Trophoblast cell (in vitro differentiated cells and primary cell): ENCODE measurements at regions not wholly inside any gene's neighbourhood (a gene's known extent, or its start where the extent isn't known, plus 50 kb on each side); places are given as distances from the start of the nearest gene placed in this dataset.

ENCODE experiments used
- DNase-seq, 2 donors: peaks; one replicate each; pipeline ENCODE4 v3.0.0-alpha.2; 2016
- H2AFZ ChIP-seq: 2 replicates; pipeline ENCODE4 v1.6.1; 2013; ENCODE audit warnings: low read length, moderate library complexity, mild to moderate bottlenecking; ENCODE audit not compliant: insufficient read depth, poor library complexity
- H2AK5ac ChIP-seq: 2 replicates; pipeline ENCODE4 v1.6.1; 2013; ENCODE audit warnings: mild to moderate bottlenecking, low read length
- H2BK120ac ChIP-seq: 2 replicates; pipeline ENCODE4 v1.6.1; 2013; ENCODE audit warnings: low read length, mild to moderate bottlenecking, moderate library complexity; ENCODE audit not compliant: insufficient read depth, poor library complexity
- H2BK12ac ChIP-seq: 2 replicates; pipeline ENCODE4 v1.6.1; 2013; ENCODE audit warnings: mild to moderate bottlenecking, low read length, moderate library complexity
- H2BK5ac ChIP-seq: 2 replicates; pipeline ENCODE4 v1.6.1; 2013; ENCODE audit warnings: low read length, low read depth, moderate library complexity, mild to moderate bottlenecking; ENCODE audit not compliant: poor library complexity
- H3K14ac ChIP-seq: 2 replicates; pipeline ENCODE4 v1.6.1; 2013; ENCODE audit warnings: mild to moderate bottlenecking, low read length
- H3K18ac ChIP-seq: 2 replicates; pipeline ENCODE4 v1.6.1; 2013; ENCODE audit warnings: mild to moderate bottlenecking, low read length
- H3K23ac ChIP-seq: 2 replicates; pipeline ENCODE4 v1.6.1; 2013; ENCODE audit warnings: low read length
- H3K27ac ChIP-seq: 2 replicates; pipeline ENCODE4 v1.5.1; 2013; ENCODE audit warnings: low read depth, mild to moderate bottlenecking, inconsistent platforms, low read length, moderate library complexity
- H3K27me3 ChIP-seq: 2 replicates; pipeline ENCODE4 v1.6.1; 2013; ENCODE audit warnings: inconsistent platforms, mild to moderate bottlenecking, low read length, moderate library complexity; ENCODE audit not compliant: insufficient read depth
- H3K36me3 ChIP-seq, 2 experiments: 1 replicate in 1 of 2; 2 replicates in 1 of 2; pipeline ENCODE4 v1.6.1; 2013; ENCODE audit warnings: low read length in 2 of 2, mild to moderate bottlenecking in 2 of 2, moderate library complexity in 1 of 2; ENCODE audit not compliant: insufficient read depth in 2 of 2, control insufficient read depth in 1 of 2
- H3K4ac ChIP-seq: 2 replicates; pipeline ENCODE4 v1.6.1; 2013; ENCODE audit warnings: low read depth, mild to moderate bottlenecking, low read length, moderate library complexity
- H3K4me1 ChIP-seq, 2 experiments: 1 replicate in 1 of 2; 2 replicates in 1 of 2; pipeline ENCODE4 v1.6.1; 2013; ENCODE audit warnings: low read length in 2 of 2, mild to moderate bottlenecking in 2 of 2, moderate library complexity in 1 of 2; ENCODE audit not compliant: insufficient read depth in 2 of 2, control insufficient read depth in 1 of 2
- H3K4me2 ChIP-seq: 2 replicates; pipeline ENCODE4 v1.6.1; 2013; ENCODE audit warnings: inconsistent platforms, mild to moderate bottlenecking, low read length, moderate library complexity
- H3K4me3 ChIP-seq: 2 replicates; pipeline ENCODE4 v1.5.1; 2013; ENCODE audit warnings: mild to moderate bottlenecking, low read depth, low read length, inconsistent platforms
- H3K79me1 ChIP-seq: one replicate; pipeline ENCODE4 v1.6.1; 2013; ENCODE audit warnings: low read length
- H3K79me2 ChIP-seq: 2 replicates; pipeline ENCODE4 v1.6.1; 2013; ENCODE audit warnings: low read length, mild to moderate bottlenecking; ENCODE audit not compliant: control insufficient read depth, insufficient read depth, poor library complexity
- H3K9ac ChIP-seq: 2 replicates; pipeline ENCODE4 v1.6.1; 2013; ENCODE audit warnings: mild to moderate bottlenecking, low read length
- H3K9me3 ChIP-seq: 2 replicates; pipeline ENCODE4 v1.6.1; 2013; ENCODE audit warnings: low read depth, mild to moderate bottlenecking, control low read depth, inconsistent platforms, low read length; ENCODE audit not compliant: insufficient read depth
- H4K12ac ChIP-seq: 2 replicates; pipeline ENCODE4 v1.6.1; 2013; ENCODE audit warnings: low read depth, mild to moderate bottlenecking, low read length, moderate library complexity
- H4K8ac ChIP-seq: 2 replicates; pipeline ENCODE4 v1.6.1; 2013; ENCODE audit warnings: low read depth, mild to moderate bottlenecking, low read length, moderate library complexity
- H4K91ac ChIP-seq: one replicate; pipeline ENCODE4 v1.6.1; 2013; ENCODE audit warnings: low read depth, mild to moderate bottlenecking, low read length, moderate library complexity
- WGBS: extraction: QIAGEN DNeasy Blood & Tissue Kit; methylation state at CpG from one replicate; pipeline ENCODE4 v1.1.7; 2013; ENCODE audit warnings: missing lambda C conversion rate; ENCODE audit not compliant: insufficient read length, insufficient coverage; ENCODE audit errors: extremely low coverage; 5-methylcytosine and 5-hydroxymethylcytosine counted together

- no peak for DNase-seq
- no peak overlapping the region for H2BK12ac ChIP-seq
- no peak overlapping the region for H2BK120ac ChIP-seq
- H3K9me3 ChIP-seq, result no peaks in the 10 kb centered on the region
- H3K23ac ChIP-seq, result no peak overlapping the region
- H4K91ac ChIP-seq, result no peak overlapping the region
- H3K4me1 ChIP-seq, result no peaks in the 10 kb centered on the region
- no peak overlapping the region for H3K18ac ChIP-seq
- H3K79me2 ChIP-seq, result no peaks in the 10 kb centered on the region
- no peak overlapping the region for H3K4me3 ChIP-seq
- no peaks in the 10 kb centered on the region for H3K79me1 ChIP-seq
- no peak overlapping the region for H2AK5ac ChIP-seq
- H4K12ac ChIP-seq, result no peak overlapping the region
- no peak overlapping the region for H3K9ac ChIP-seq
- no peak overlapping the region for H3K27ac ChIP-seq
- no peak overlapping the region for H3K4me2 ChIP-seq
- WGBS, result no CpG with 5 or more reads among the region's 1 CpG
- no peak overlapping the region for H4K8ac ChIP-seq
- no peaks in the 10 kb centered on the region for H3K36me3 ChIP-seq
- H3K14ac ChIP-seq, result no peak overlapping the region
- H2AFZ ChIP-seq, result no peak overlapping the region
- no peak overlapping the region for H2BK5ac ChIP-seq
- H3K27me3 ChIP-seq, result no peaks in the 10 kb centered on the region
- H3K4ac ChIP-seq, result no peak overlapping the region
Observed at GRCh38 chr13:83211301-83211700, 671.0 kb downstream of the SLITRK1 start.

DNA sequence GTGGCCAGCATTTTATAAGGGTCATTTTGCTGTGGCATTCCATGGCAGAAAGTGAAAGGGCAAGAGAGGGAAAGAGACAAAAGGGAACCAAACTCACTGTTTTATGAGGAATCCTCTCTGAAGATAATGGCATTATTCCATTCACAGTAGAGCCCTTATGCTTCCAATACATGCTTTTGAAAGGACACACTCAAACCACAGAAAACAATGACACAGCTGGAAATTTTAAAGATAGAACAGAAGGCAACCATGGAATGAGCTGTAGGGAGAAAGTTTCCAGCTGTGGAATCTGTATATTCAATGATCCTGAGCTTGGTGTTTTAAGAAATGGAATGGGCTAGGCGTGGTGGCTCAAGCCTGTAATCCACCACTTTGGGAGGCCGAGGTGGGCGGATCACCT is 677.4 kb downstream of the SLITRK1 start:
- H4K12ac ChIP-seq, result no peak overlapping the region
- H3K27me3 ChIP-seq, result no peaks in the 10 kb centered on the region
- no peak overlapping the region for H3K4me3 ChIP-seq
- H3K23ac ChIP-seq, result no peak overlapping the region
- H3K79me2 ChIP-seq, result no peaks in the 10 kb centered on the region
- no peak overlapping the region for H2BK120ac ChIP-seq
- no peak overlapping the region for H3K9ac ChIP-seq
- no peaks in the 10 kb centered on the region for H3K79me1 ChIP-seq
- H2AK5ac ChIP-seq, result no peak overlapping the region
- H3K9me3 ChIP-seq, result no peaks in the 10 kb centered on the region
- no peak overlapping the region for H4K91ac ChIP-seq
- WGBS, result no CpG with 5 or more reads among the region's 3 CpGs
- no peak overlapping the region for H2BK12ac ChIP-seq
- H4K8ac ChIP-seq, result no peak overlapping the region
- no peak overlapping the region for H3K18ac ChIP-seq
- no peak overlapping the region for H2BK5ac ChIP-seq
- H3K4me2 ChIP-seq, result no peak overlapping the region
- no peaks in the 10 kb centered on the region for H3K4me1 ChIP-seq
- no peak overlapping the region for H3K4ac ChIP-seq
- H3K27ac ChIP-seq, result no peak overlapping the region
- no peak for DNase-seq
- no peak overlapping the region for H2AFZ ChIP-seq
- H3K36me3 ChIP-seq, result no peaks in the 10 kb centered on the region
- H3K14ac ChIP-seq, result no peak overlapping the region

DNA sequence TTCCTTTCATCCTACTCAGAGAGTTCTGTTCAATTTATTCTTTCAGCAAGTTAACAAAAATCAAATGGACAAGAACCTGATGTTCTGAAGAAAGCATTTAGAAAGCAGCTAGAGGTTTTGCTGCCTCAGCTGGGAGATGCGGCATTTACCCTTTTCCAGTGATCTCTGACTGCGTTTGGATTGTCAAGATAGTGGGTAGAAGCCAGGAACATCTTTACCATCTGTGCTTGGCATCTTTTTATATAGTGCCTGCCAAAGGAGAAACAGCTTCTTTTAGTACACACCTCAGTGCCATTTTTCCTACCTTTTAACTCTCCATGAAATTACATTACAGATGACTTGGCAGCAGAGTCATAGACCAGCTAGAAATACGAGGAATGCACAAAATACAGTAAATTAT is 680.8 kb downstream of the SLITRK1 start:
- Histone ChIP-seq H3K9ac (no peak overlapping the region), H3K27ac (no peak overlapping the region), H3K4me2 (no peak overlapping the region), H3K79me1 (no peaks in the 10 kb centered on the region), H4K12ac (no peak overlapping the region), H3K79me2 (no peaks in the 10 kb centered on the region), H2BK12ac (no peak overlapping the region), H3K18ac (no peak overlapping the region), H3K4me1 (no peaks in the 10 kb centered on the region), H3K27me3 (no peaks in the 10 kb centered on the region), H2AFZ (no peak overlapping the region), H4K91ac (no peak overlapping the region), H3K23ac (no peak overlapping the region), H3K4ac (no peak overlapping the region), H2BK120ac (no peak overlapping the region), H3K4me3 (no peak overlapping the region), H3K9me3 (no peaks in the 10 kb centered on the region), H2AK5ac (no peak overlapping the region), H4K8ac (no peak overlapping the region), H3K36me3 (no peaks in the 10 kb centered on the region), H3K14ac (no peak overlapping the region), H2BK5ac (no peak overlapping the region)
- WGBS, result no CpG with 5 or more reads among the region's 3 CpGs
- DNase-seq, result no peak

- no CpG with 5 or more reads among the region's 3 CpGs for WGBS
- DNase-seq, result no peak
Observed at GRCh38 chr13:83197316-83197715, 685.0 kb downstream of the SLITRK1 start.

More at GRCh38 chr13:83197316-83197715, 685.0 kb downstream of the SLITRK1 start:
- H3K36me3 ChIP-seq, result no peaks in the 10 kb centered on the region
- no peak overlapping the region for H2BK12ac ChIP-seq
- H3K79me1 ChIP-seq, result no peaks in the 10 kb centered on the region
- no peak overlapping the region for H3K4me2 ChIP-seq
- H3K4me3 ChIP-seq, result no peak overlapping the region
- H2AFZ ChIP-seq, result no peak overlapping the region
- H3K27me3 ChIP-seq, result no peaks in the 10 kb centered on the region
- no peak overlapping the region for H2BK5ac ChIP-seq
- H4K12ac ChIP-seq, result no peak overlapping the region
- H3K9me3 ChIP-seq, result no peaks in the 10 kb centered on the region
- H4K91ac ChIP-seq, result no peak overlapping the region
- H3K27ac ChIP-seq, result no peak overlapping the region
- H3K18ac ChIP-seq, result no peak overlapping the region
- H2AK5ac ChIP-seq, result no peak overlapping the region
- no peak overlapping the region for H3K23ac ChIP-seq
- no peak overlapping the region for H3K4ac ChIP-seq
- no peak overlapping the region for H3K9ac ChIP-seq
- H4K8ac ChIP-seq, result no peak overlapping the region
- H3K14ac ChIP-seq, result no peak overlapping the region
- no peak overlapping the region for H2BK120ac ChIP-seq
- no peaks in the 10 kb centered on the region for H3K4me1 ChIP-seq
- H3K79me2 ChIP-seq, result no peaks in the 10 kb centered on the region
